ENCODE measurements at regions not wholly inside any gene's neighbourhood (a gene's known extent, or its start where the extent isn't known, plus 50 kb on each side); places are given as distances from the start of the nearest gene placed in this dataset.

- peak; percentile 74 for DNase-seq
Measured at GRCh38 chr7:91323626-91324158, 59.5 kb downstream of the FZD1 start.

DNA sequence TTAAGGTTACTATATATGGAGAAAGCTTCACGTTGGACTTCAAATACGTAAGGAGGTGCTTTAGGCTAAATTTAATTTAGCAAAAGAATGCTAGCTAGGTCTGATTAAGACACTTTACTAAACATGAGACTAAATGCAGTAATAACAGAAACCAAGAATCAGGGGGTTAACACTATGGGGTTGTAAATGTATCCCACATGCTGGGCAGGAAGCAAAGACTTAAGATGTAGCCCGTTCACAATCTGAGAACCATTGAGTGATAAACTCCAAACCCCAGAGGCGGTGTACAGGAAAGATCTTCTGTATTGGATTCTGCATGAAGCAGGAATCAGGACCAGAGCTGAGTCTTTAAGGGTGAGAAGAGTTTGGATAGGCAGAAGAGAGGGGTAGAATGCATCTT, 60.4 kb downstream of the FZD1 start:
- no peak for DNase-seq

DNA sequence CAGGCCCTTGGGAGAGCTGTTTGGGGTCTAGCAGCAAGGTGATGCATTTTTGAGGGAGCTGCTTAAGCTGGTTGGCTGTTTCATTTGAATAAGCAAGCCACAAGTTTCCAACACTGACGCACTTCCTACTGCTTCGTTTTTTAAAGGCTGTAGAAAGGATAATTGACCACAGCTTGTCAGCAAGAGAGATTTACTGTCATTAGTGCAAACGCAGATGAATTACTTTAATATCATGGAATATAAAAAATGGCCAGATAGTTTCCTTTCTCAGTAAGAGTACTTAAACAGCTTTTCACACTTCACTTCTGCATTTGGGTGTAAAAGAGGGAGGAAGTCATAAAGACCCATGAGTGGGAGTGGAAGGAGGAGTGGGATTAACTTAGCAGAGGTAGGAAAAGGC, 61.5 kb downstream of the FZD1 start:
- DNase-seq, result no peak

DNA sequence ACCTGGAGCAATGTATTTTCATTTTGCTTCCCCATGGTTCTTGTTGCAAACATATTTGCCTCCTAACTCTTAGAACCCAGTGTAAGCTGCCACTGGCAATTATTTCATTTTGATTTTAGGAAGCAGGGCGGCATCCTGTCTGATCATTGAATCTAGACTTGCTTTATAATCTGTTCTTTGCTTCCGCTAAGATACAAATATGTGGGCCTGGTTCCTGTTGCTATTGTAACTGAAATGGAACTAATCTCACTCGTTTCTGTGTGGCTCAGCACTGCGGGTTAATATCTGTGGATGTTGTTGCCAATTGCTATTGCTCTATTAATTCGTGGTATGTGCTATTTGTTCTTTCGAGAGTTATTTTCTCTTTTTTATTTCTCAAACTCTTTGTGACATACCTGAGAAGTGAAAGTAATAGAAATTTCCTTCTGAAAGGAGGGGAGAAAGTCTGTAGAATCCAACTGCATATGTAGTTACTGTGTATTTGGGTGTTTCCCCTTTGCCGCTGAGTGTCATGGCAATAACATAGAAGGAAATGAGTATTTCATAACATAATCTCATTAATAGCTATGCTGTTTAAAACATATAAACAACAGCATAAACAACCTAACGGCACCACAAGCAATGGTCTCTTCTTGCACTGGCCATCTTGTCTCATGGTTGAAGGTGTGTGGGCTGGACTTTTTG, 62.4 kb downstream of the FZD1 start:
- DNase-seq, result no peak

DNA sequence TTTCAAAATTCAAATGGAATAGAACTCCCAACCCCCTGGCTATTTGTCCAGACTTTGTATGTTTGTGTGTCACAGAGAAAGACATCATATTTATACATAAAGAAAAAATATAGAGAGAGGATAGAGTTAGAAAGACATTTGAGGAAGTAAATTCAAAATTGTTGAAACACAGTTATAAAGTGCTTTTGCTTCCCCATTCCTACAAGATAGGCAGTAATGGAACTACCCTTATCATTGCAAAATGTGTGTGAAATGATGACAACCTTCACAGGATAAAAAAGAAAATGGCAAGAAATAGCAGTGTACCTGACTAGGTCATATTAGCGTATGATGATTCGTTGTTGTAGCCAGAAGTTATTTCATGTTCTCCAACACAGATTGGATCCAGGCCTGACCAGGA, 63.1 kb downstream of the FZD1 start:
- no peak for DNase-seq

GRCh38 chr7:91329571-91329970, 65.3 kb downstream of the FZD1 start:
- DNase-seq, result no peak

GRCh38 chr7:91330191-91330808, 66.1 kb downstream of the FZD1 start:
- no peak for DNase-seq

GRCh38 chr7:91330866-91331265, 66.6 kb downstream of the FZD1 start:
- DNase-seq, result no peak

DNA sequence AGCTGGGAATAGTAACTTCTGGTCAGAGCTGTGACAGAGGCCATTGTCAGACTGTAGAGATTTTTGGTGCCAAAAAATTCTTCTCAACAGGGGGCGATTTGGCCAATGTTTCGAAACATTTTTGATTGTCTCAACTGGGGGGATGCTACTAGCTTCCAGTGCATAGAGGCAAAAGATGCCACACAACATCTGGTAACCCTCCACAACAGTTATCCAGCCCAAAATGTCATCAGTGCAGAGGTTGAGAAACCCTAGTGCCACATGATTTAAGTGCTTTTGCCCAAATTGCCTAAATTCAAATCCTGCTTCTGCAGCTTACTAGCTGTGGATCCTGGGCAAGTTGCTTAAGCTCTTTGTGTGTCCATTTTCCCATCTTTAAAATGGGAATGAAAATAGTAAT, 71.9 kb downstream of the FZD1 start:
- DNase-seq, result no peak

DNA sequence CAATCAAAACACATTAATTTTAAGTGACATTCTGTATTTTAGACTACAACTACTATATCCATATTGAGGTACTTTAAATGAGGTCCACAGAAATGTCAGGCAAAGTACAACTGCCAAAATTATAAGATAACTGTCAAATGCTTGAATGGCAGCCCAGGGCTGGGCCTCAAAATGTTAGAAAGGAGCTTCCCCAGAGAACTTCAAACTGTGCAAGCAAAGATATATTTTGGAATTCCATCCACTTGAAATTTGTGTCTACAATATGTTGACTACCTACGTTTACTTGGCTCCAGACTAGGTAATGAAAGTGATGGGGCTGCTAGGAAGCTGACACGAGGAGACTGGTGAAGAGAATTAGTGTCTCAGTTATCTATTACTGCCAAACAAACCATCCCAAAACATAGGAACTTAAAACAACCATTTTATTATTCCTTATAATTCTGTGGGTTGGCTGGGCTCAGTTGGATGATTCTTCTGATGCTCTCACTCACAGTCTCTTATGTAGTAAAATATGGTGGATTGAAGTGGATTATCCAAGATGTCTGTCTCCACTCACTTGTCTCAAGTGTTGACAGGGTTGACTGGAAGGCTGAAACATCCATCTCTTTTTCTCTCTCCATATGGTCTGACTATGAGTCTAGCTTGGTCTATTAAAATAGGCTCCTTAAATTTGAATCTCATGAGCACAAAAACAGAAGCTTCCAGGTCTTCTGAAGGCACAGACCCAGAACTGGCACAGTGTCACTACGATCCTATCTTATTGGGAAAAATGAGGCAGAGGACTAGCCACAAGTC, 74.2 kb downstream of the FZD1 start:
- DNase-seq, result peak; percentile 26

GRCh38 chr7:91342346-91342745, 78.1 kb downstream of the FZD1 start:
- DNase-seq, result peak; percentile 47

DNA sequence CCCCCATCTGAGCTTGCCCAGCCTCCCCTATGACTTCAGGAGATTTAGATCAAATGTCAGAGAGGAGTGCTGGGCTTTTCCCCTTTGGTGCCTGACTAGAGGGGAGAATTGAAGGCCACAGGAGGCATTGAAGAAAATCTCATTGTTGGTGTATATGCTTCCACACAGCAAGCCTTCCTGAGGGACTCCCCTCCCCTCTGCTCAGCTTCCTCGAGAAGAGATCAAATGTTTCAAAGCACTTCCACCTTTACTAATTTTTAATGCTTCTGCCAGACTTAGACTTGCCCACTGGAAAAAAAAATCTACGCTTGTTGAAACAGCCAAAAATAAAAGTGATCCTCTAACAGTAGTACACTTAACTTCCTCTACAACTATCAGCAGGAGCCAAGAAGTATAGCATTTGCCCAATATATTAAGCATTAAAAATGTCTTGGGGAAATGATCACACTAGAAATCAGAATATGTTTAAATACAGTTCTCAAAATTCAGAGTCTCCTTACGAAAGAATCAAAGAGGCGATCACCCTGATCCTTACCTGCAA, 79.3 kb downstream of the FZD1 start:
- no peak for DNase-seq

GRCh38 chr7:91343996-91344629, 79.9 kb downstream of the FZD1 start:
- DNase-seq, result no peak

- DNase-seq, result no peak
Measured at GRCh38 chr7:91344911-91345310, 80.7 kb downstream of the FZD1 start.

GRCh38 chr7:91345449-91345848, 81.2 kb downstream of the FZD1 start:
- no peak for DNase-seq

DNA sequence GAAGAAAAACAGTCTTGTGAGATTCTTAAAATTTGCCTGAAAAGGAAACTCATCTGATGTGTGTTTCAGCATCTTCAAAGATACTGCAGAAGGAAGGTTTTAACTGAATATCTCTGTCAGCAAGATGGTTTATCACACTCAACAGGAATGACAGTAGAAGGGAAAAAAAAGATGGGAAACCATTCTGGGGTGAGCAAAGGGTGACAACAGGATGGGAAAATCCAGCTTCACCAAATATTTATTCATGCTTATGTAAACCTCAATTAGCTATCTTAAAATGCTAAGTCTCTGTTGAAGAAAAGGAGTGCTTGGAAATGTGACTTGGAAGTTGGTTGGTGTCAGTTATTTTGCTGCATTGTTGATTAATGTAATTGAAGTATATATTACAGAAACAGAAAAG, 82.2 kb downstream of the FZD1 start:
- DNase-seq, result no peak

DNA sequence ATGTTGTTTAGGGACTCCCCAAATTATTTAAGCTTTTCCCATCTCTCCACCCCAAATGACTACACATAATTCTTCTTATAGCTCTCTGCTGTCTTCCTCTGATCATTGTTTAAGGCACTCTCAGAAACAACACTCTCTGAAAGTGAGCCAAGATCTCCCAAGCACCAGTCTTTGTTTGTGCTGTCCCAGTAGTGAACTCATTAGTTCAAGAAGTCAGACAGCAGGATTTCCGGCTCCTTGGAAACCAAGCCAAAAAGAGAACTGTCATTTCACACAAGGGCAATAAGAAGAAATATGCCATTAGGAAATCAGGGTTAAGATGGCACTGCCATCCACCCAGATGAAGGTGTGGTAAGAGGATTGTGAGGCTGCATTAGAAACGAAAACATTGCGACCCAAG, 83.1 kb downstream of the FZD1 start:
- DNase-seq, result peak; percentile 38

DNA sequence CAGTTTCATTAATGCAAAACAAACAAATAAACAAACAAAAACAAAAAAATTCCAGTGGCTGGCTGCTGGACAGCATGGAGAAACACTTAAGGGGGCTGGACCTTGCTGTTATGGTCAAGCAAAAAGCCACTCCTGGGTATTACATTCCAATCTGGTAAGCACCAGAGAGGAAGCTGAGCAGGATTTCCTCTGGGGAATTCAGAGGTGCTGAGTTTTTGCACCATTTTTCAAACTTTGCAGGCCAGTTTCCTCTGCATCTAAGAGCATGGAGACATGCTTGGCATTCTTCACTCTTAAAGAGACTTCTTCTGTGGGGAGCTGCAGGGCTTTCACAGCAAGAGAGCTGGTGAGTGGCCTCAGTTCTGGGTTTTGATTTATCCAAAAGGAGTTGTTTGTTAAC, 84.5 kb downstream of the FZD1 start:
- no peak for DNase-seq

DNA sequence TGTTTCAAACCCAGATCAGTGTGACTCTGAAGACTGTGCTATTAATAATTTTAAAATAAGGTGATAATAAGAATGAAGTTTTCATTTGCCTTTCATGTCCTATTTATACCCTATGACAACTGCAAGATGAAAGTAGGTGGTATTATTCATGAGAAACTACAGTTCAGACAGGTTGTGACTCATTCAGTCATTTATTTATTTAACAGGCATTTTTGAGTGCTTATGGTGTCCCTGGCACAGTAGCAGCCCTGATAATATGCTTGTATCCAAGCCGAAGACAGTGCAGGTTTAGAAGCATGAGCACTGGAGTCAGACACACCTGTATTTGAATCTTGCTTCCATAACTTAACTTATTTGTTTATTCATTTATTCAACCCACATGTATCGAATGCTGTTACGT, 87.1 kb downstream of the FZD1 start:
- DNase-seq, result no peak

GRCh38 chr7:91352091-91352490, 87.9 kb downstream of the FZD1 start:
- no peak for DNase-seq

- DNase-seq, result peak; percentile 46
Measured at GRCh38 chr7:91353848-91354247, 89.6 kb downstream of the FZD1 start.

GRCh38 chr7:91355695-91356435, 91.6 kb downstream of the FZD1 start:
- DNase-seq, result no peak

Data from tongue (tissue), 1 donor.